Mucosa of descending colon (tissue), 3 donors: ENCODE measurements at regions not wholly inside any gene's neighbourhood (a gene's known extent, or its start where the extent isn't known, plus 50 kb on each side); places are given as distances from the start of the nearest gene placed in this dataset.
"Not testable (repeated sequence)": the region's sequence is repeated elsewhere in the genome, so short reads cannot be mapped to it uniquely, and the experiment has no call there.

Experiments used
- ATAC-seq: fragments of 200-7000 bp; cut with Tn5 transposase; one replicate; pipeline ENCODE4 v1.9.1; 2020; ENCODE audit warnings: mild to moderate bottlenecking, moderate library complexity
- DNase-seq, 3 donors: peaks; one replicate each; pipeline ENCODE4 v3.0.0-alpha.2; 2020
- H3K36me3 ChIP-seq: fragments of 200-600 bp; one replicate; pipeline ENCODE4 v1.8.0; 2021; ENCODE audit warnings: low read depth, mild to moderate bottlenecking
- H3K4me1 ChIP-seq: fragments of 200-600 bp; one replicate; pipeline ENCODE4 v1.8.0; 2021; ENCODE audit warnings: low read depth, mild to moderate bottlenecking
- H3K4me3 ChIP-seq: fragments of 200-600 bp; one replicate; pipeline ENCODE4 v1.8.0; 2021; ENCODE audit warnings: mild to moderate bottlenecking
- H3K9me3 ChIP-seq: fragments of 200-600 bp; one replicate; pipeline ENCODE4 v1.8.0; 2021; ENCODE audit warnings: mild to moderate bottlenecking
- intact Hi-C, 2 donors: fragments of 100-400 bp; cut with DNase I in 1 of 2; cut with micrococcal nuclease in 1 of 2; formaldehyde crosslinking; loops; one replicate each; pipeline versions ENCODE4 v1.11.0 to v1.11.1; 2022; cut with DNase I, micrococcal nuclease
- donor health status: DM: no; HTN: no; CAD: no; lungs with moderate emphysema.
- donor health status: DM: no; HTN: no; CAD: no.
- donor health status: DM: no; HTN: yes; CAD: no.

- H3K4me3 ChIP-seq, H3K36me3 ChIP-seq, intact Hi-C loops, H3K4me1 ChIP-seq, ATAC-seq, H3K9me3 ChIP-seq, DNase-seq: not testable (repeated sequence)
Measured at GRCh38 chr9:42821468-42821867, 638.0 kb downstream of the SPATA31A6 start.

- intact Hi-C loops, ATAC-seq, H3K9me3 ChIP-seq, H3K36me3 ChIP-seq, H3K4me3 ChIP-seq, H3K4me1 ChIP-seq, DNase-seq: not testable (repeated sequence)
Measured at GRCh38 chr9:42848156-42848555, 664.7 kb downstream of the SPATA31A6 start.

GRCh38 chr9:42850896-42851693, 667.6 kb downstream of the SPATA31A6 start:
- intact Hi-C loops, H3K9me3 ChIP-seq, ATAC-seq, H3K4me3 ChIP-seq, H3K36me3 ChIP-seq, H3K4me1 ChIP-seq: not testable (repeated sequence)
- peak in 1 of 3 donors; percentile 38 for DNase-seq

GRCh38 chr9:42851701-42852100, 668.2 kb downstream of the SPATA31A6 start:
- intact Hi-C loops, H3K9me3 ChIP-seq, DNase-seq, H3K4me3 ChIP-seq, H3K36me3 ChIP-seq, H3K4me1 ChIP-seq, ATAC-seq: not testable (repeated sequence)

- H3K4me1 ChIP-seq, H3K9me3 ChIP-seq, ATAC-seq, H3K36me3 ChIP-seq, intact Hi-C loops, H3K4me3 ChIP-seq: not testable (repeated sequence)
- DNase-seq = peak in 2 of 3 donors; percentile 9 to 24
Measured at GRCh38 chr9:42852133-42852930, 668.9 kb downstream of the SPATA31A6 start.

- intact Hi-C loops, H3K36me3 ChIP-seq, H3K4me1 ChIP-seq, ATAC-seq, DNase-seq, H3K4me3 ChIP-seq, H3K9me3 ChIP-seq: not testable (repeated sequence)
Measured at GRCh38 chr9:42860133-42860532, 676.7 kb downstream of the SPATA31A6 start.

- H3K36me3 ChIP-seq, intact Hi-C loops, ATAC-seq, DNase-seq, H3K4me1 ChIP-seq, H3K9me3 ChIP-seq, H3K4me3 ChIP-seq: not testable (repeated sequence)
Measured at GRCh38 chr9:42862465-42862864, 679.0 kb downstream of the SPATA31A6 start.
